ENCODE measurements at regions not wholly inside any gene's neighbourhood (a gene's known extent, or its start where the extent isn't known, plus 50 kb on each side); places are given as distances from the start of the nearest gene placed in this dataset.

- no peak for DNase-seq (ENCODE audit: low read depth)
Measured at GRCh38 chr3:106755336-106755735, 621.9 kb upstream of the CCDC54 start.

GRCh38 chr3:106756901-106757300 is 620.3 kb upstream of the CCDC54 start:
- no peak for DNase-seq (ENCODE audit: low read depth)

- DNase-seq (ENCODE audit: low read depth) = no peak
Measured at GRCh38 chr3:106758459-106758858, 618.8 kb upstream of the CCDC54 start.

- no peak for DNase-seq (ENCODE audit: low read depth)
Measured at GRCh38 chr3:106759731-106760130, 617.5 kb upstream of the CCDC54 start.

GRCh38 chr3:106765342-106765741 is 611.9 kb upstream of the CCDC54 start:
- no peak for DNase-seq (ENCODE audit: low read depth)

GRCh38 chr3:106768941-106769480 is 608.2 kb upstream of the CCDC54 start:
- DNase-seq (ENCODE audit: low read depth) = no peak

- no peak for DNase-seq (ENCODE audit: low read depth)
Measured at GRCh38 chr3:106773795-106774194, 603.4 kb upstream of the CCDC54 start.

- no peak for DNase-seq (ENCODE audit: low read depth)
Measured at GRCh38 chr3:106783231-106783630, 594.0 kb upstream of the CCDC54 start.

- DNase-seq (ENCODE audit: low read depth) = no peak
Measured at GRCh38 chr3:106789276-106789675, 588.0 kb upstream of the CCDC54 start.

- no peak for DNase-seq (ENCODE audit: low read depth)
Measured at GRCh38 chr3:106792716-106793115, 584.5 kb upstream of the CCDC54 start.

GRCh38 chr3:106794442-106794841 is 582.8 kb upstream of the CCDC54 start:
- DNase-seq (ENCODE audit: low read depth) = no peak

- no peak for DNase-seq (ENCODE audit: low read depth)
Measured at GRCh38 chr3:106795553-106795952, 581.7 kb upstream of the CCDC54 start.

- no peak for DNase-seq (ENCODE audit: low read depth)
Measured at GRCh38 chr3:106797461-106797860, 579.8 kb upstream of the CCDC54 start.

GRCh38 chr3:106805625-106806024 is 571.6 kb upstream of the CCDC54 start:
- no peak for DNase-seq (ENCODE audit: low read depth)

- no peak for DNase-seq (ENCODE audit: low read depth)
Measured at GRCh38 chr3:106806964-106807363, 570.3 kb upstream of the CCDC54 start.

- DNase-seq (ENCODE audit: low read depth) = no peak
Measured at GRCh38 chr3:106809041-106809440, 568.2 kb upstream of the CCDC54 start.

GRCh38 chr3:106809623-106810299 is 567.5 kb upstream of the CCDC54 start:
- DNase-seq (ENCODE audit: low read depth) = no peak

GRCh38 chr3:106810300-106810875 is 566.9 kb upstream of the CCDC54 start:
- DNase-seq (ENCODE audit: low read depth) = no peak

- DNase-seq (ENCODE audit: low read depth) = no peak
Measured at GRCh38 chr3:106811376-106811775, 565.9 kb upstream of the CCDC54 start.

GRCh38 chr3:106813742-106814141 is 563.5 kb upstream of the CCDC54 start:
- no peak for DNase-seq (ENCODE audit: low read depth)

- DNase-seq (ENCODE audit: low read depth) = no peak
Measured at GRCh38 chr3:106814231-106814630, 563.0 kb upstream of the CCDC54 start.

GRCh38 chr3:106816838-106817237 is 560.4 kb upstream of the CCDC54 start:
- no peak for DNase-seq (ENCODE audit: low read depth)

- no peak for DNase-seq (ENCODE audit: low read depth)
Measured at GRCh38 chr3:106817706-106818105, 559.5 kb upstream of the CCDC54 start.

- no peak for DNase-seq (ENCODE audit: low read depth)
Measured at GRCh38 chr3:106819440-106819839, 557.8 kb upstream of the CCDC54 start.
